Lower leg skin (tissue), 4 donors: ENCODE measurements at regions not wholly inside any gene's neighbourhood (a gene's known extent, or its start where the extent isn't known, plus 50 kb on each side); places are given as distances from the start of the nearest gene placed in this dataset.

Experiments used
- DNase-seq, 2 donors: peaks; one replicate each; pipeline ENCODE4 v3.0.0-alpha.2; 2019; ENCODE audit warnings: low spot score in 2 of 2
- H3K4me3 ChIP-seq: fragments of 200-600 bp; sonication (generic); 2 replicates; pipeline ENCODE4 v1.5.1; 2017; ENCODE audit warnings: mild to moderate bottlenecking, low read depth; ENCODE audit not compliant: poor library complexity, severe bottlenecking
- CTCF ChIP-seq, 3 donors: fragments of 450-650 bp; IDR thresholded peaks; one replicate each; pipeline ENCODE4 v1.5.1; 2016; ENCODE audit warnings: antibody characterized with exemption in 3 of 3, mild to moderate bottlenecking in 3 of 3, moderate library complexity in 2 of 3
- POLR2A ChIP-seq, 2 donors: fragments of 450-650 bp; IDR thresholded peaks; one replicate each; pipeline ENCODE4 v1.6.1; 2016 to 2017; ENCODE audit warnings: antibody characterized with exemption in 2 of 2, mild to moderate bottlenecking in 1 of 2, moderate library complexity in 1 of 2
- WGBS, 2 donors: methylation state at CpG; one replicate each; pipeline ENCODE4 v1.1.5; 2018; 5-methylcytosine and 5-hydroxymethylcytosine counted together
- intact Hi-C: fragments of 100-400 bp; cut with DNase I; formaldehyde crosslinking; loops from one replicate; pipeline ENCODE4 v1.15.0; 2023; ENCODE audit warnings: low total_unique reads

- TF ChIP-seq POLR2A (IDR thresholded peaks at IDR 0.05): no peak
- TF ChIP-seq CTCF (IDR thresholded peaks at IDR 0.05): no peak
- H3K4me3 ChIP-seq: no peak overlapping the region
- DNase-seq: no peak
- 84 to 92% methylated on average over 3 of the region's 3 CpGs for WGBS, 2 donors
- intact Hi-C loops: no loop called here
Measured at GRCh38 chr2:226017107-226017506, 617.6 kb downstream of the NYAP2 start.

- WGBS, 2 donors: 71 to 77% methylated on average over 10 of the region's 10 CpGs
- TF ChIP-seq CTCF (IDR thresholded peaks at IDR 0.05): no peak
- no peak for TF ChIP-seq POLR2A (IDR thresholded peaks at IDR 0.05)
- DNase-seq: no peak
- no peak overlapping the region for H3K4me3 ChIP-seq
- intact Hi-C loops: no loop called here
Measured at GRCh38 chr2:226011716-226012450, 612.4 kb downstream of the NYAP2 start.

- 45 to 57% methylated on average over 2 of the region's 2 CpGs for WGBS, 2 donors
- no peak overlapping the region for H3K4me3 ChIP-seq
- DNase-seq: peak in 1 of 2 donors; percentile 64
- intact Hi-C loops: no loop called here
- TF ChIP-seq POLR2A (IDR thresholded peaks at IDR 0.05): no peak
- TF ChIP-seq CTCF (IDR thresholded peaks at IDR 0.05): no peak
Measured at GRCh38 chr2:226002438-226002837, 602.9 kb downstream of the NYAP2 start.

DNA sequence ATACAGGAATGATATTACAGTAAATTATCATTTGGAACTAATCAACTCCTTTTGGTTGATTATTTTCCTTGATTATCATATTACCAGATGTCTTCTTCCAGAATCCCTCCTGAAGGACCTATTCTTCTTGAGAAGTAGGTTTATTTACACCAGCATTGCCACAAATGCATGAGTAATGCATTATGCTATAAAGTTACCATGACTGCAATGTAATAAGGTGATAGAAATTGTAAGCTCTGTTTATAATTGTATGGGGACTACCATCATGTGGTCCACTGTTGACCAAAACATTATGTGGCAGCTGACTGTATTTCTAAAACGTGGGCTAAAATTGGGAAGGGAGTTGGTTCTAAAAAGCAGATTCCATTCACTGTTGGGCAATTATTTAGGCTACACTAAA lies 602.2 kb downstream of the NYAP2 start:
- 66 to 73% methylated on average over 1 of the region's 1 CpG for WGBS, 2 donors
- intact Hi-C loops: no loop called here
- TF ChIP-seq CTCF (IDR thresholded peaks at IDR 0.05): no peak
- no peak for TF ChIP-seq POLR2A (IDR thresholded peaks at IDR 0.05)

GRCh38 chr2:225999692-226000091 lies 600.2 kb downstream of the NYAP2 start:
- no peak for DNase-seq
- H3K4me3 ChIP-seq: no peak overlapping the region
- TF ChIP-seq POLR2A (IDR thresholded peaks at IDR 0.05): no peak
- TF ChIP-seq CTCF (IDR thresholded peaks at IDR 0.05): no peak
- intact Hi-C loops: no loop called here
- WGBS, 2 donors: 70 to 72% methylated on average over 2 of the region's 2 CpGs

More for the DNA sequence above, 602.2 kb downstream of the NYAP2 start:
- no peak for DNase-seq
- no peak overlapping the region for H3K4me3 ChIP-seq

- 82 to 92% methylated on average over 4 of the region's 4 CpGs for WGBS, 2 donors
- H3K4me3 ChIP-seq: no peak overlapping the region
- TF ChIP-seq CTCF (IDR thresholded peaks at IDR 0.05) (no peak), POLR2A (IDR thresholded peaks at IDR 0.05) (no peak)
- intact Hi-C loops: no loop called here
- DNase-seq: no peak
Measured at GRCh38 chr2:225998653-225999052, 599.1 kb downstream of the NYAP2 start.
